Nephron progenitor cell (in vitro differentiated cells): ENCODE measurements at regions not wholly inside any gene's neighbourhood (a gene's known extent, or its start where the extent isn't known, plus 50 kb on each side); places are given as distances from the start of the nearest gene placed in this dataset.

Experiments used
- DNase-seq: peaks from one replicate; pipeline ENCODE4 v3.0.0; 2021
- H3K27ac Mint-ChIP-seq: 2 replicates; pipeline ENCODE4 v1.8.0; 2021; ENCODE audit warnings: mild to moderate bottlenecking, moderate library complexity, mixed read lengths
- H3K27me3 Mint-ChIP-seq: 2 replicates; pipeline ENCODE4 v1.8.0; 2021; ENCODE audit warnings: mild to moderate bottlenecking, low read depth, mixed read lengths; ENCODE audit not compliant: poor library complexity
- H3K36me3 Mint-ChIP-seq: 2 replicates; pipeline ENCODE4 v1.8.0; 2021; ENCODE audit warnings: low read depth, mixed read lengths
- H3K4me1 Mint-ChIP-seq: 2 replicates; pipeline ENCODE4 v1.8.0; 2021; ENCODE audit warnings: mixed read lengths
- H3K4me3 Mint-ChIP-seq: 2 replicates; pipeline ENCODE4 v1.8.0; 2021; ENCODE audit warnings: mild to moderate bottlenecking, moderate library complexity, mixed read lengths
- H3K9me3 Mint-ChIP-seq: 2 replicates; pipeline ENCODE4 v1.8.0; 2021; ENCODE audit warnings: mild to moderate bottlenecking, moderate library complexity, mixed read lengths
- TF ChIP-seq, protein P1 (sequence below): fragments of 200-600 bp; sonication (generic); IDR thresholded peaks from 2 replicates; pipeline ENCODE4 v1.5.0; 2021; ENCODE audit warnings: antibody characterized with exemption

DNA sequence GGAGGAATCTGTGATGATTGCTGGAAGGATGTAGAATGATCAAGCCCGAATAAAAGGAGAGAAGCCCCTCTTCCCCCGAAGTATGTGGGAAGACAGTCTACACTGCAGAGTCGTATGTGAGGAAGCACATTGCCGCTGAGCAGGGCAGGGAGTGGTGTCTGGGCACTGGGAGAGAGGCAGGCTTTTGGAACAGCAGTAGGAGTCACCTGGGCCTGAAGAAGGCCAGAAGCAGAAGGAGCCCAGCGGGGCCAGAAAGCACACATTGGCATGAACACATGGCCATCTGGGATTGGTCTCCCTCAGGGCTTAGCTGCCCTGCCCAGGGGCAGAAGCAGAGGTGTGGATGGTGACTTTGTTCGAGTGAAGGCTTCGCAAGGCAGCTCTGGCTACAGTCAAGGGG lies 162.8 kb downstream of the ERCC6L2 start:
- H3K27me3 Mint-ChIP-seq, result peaks cover 2% of the 10 kb centered on the region
- H3K4me1 Mint-ChIP-seq, result peaks cover 15% of the 10 kb centered on the region

DNA sequence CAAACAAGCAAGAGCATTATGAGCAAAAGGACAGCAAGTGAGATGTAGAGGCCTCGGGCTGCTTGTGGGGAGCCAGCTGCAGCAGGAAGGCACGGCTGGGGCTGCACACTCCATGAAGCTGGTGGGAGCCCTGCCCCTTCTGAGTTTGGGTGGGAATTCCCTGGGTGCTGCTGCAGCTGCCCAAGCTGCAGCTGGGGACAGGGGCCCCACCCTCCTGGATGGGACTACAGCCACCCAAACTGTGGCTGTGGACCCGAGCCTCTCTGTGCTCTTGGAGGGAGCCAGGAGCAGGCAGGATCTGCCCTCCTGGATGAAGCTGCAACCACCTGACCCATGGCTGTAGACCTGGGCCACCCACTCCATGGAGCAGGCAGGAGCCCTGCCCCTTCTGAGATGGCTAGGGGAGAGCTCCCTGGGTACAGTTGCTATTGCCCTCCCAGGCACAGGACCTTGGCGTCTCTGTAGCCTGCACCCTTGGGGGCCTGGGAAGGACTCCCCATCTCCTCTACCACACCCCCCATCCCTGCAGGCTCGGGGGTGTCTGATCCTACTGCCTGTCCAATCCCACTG lies 159.1 kb downstream of the ERCC6L2 start:
- peaks cover 12% of the 10 kb centered on the region for H3K27me3 Mint-ChIP-seq
- H3K9me3 Mint-ChIP-seq, result peaks cover 48% of the 10 kb centered on the region
- no peak overlapping the region for H3K4me3 Mint-ChIP-seq
- no peak for DNase-seq
- H3K27ac Mint-ChIP-seq, result no peak overlapping the region
- TF ChIP-seq, protein P1, sequence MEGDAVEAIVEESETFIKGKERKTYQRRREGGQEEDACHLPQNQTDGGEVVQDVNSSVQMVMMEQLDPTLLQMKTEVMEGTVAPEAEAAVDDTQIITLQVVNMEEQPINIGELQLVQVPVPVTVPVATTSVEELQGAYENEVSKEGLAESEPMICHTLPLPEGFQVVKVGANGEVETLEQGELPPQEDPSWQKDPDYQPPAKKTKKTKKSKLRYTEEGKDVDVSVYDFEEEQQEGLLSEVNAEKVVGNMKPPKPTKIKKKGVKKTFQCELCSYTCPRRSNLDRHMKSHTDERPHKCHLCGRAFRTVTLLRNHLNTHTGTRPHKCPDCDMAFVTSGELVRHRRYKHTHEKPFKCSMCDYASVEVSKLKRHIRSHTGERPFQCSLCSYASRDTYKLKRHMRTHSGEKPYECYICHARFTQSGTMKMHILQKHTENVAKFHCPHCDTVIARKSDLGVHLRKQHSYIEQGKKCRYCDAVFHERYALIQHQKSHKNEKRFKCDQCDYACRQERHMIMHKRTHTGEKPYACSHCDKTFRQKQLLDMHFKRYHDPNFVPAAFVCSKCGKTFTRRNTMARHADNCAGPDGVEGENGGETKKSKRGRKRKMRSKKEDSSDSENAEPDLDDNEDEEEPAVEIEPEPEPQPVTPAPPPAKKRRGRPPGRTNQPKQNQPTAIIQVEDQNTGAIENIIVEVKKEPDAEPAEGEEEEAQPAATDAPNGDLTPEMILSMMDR, result no peak
- H3K36me3 Mint-ChIP-seq, result peaks cover 38% of the 10 kb centered on the region
- peaks cover 16% of the 10 kb centered on the region for H3K4me1 Mint-ChIP-seq

More for the DNA sequence above, 162.8 kb downstream of the ERCC6L2 start:
- TF ChIP-seq, protein P1, result no peak
- Mint-ChIP-seq H3K27ac (no peak overlapping the region), H3K9me3 (peaks cover 51% of the 10 kb centered on the region), H3K36me3 (peaks cover 45% of the 10 kb centered on the region), H3K4me3 (no peak overlapping the region)
- no peak for DNase-seq

DNA sequence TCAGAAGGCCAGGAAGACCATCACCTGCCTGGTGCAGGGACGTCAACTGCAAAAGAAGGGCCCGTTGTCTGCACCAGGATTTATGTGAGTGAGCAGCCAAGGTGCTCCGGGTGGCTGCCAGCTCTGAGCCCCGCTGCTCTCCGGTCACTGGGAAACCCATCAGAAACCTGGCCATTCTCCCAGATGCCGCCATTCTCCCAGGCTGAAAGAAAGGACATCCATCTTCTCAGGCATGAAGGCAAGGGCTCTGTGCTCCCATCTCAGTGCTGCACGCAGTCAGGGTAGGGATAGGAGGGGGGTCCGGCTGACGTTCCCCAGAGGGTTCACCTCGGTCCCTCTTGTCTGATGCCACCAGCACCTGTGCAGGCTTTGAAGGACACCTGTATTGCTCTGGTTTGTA lies 158.4 kb downstream of the ERCC6L2 start:
- DNase-seq, result no peak
- peaks cover 32% of the 10 kb centered on the region for H3K36me3 Mint-ChIP-seq
- TF ChIP-seq, protein P1, result no peak
- peaks cover 16% of the 10 kb centered on the region for H3K4me1 Mint-ChIP-seq
- H3K27ac Mint-ChIP-seq, result no peak overlapping the region
- peaks cover 43% of the 10 kb centered on the region for H3K9me3 Mint-ChIP-seq
- no peak overlapping the region for H3K4me3 Mint-ChIP-seq
- peaks cover 14% of the 10 kb centered on the region for H3K27me3 Mint-ChIP-seq

DNA sequence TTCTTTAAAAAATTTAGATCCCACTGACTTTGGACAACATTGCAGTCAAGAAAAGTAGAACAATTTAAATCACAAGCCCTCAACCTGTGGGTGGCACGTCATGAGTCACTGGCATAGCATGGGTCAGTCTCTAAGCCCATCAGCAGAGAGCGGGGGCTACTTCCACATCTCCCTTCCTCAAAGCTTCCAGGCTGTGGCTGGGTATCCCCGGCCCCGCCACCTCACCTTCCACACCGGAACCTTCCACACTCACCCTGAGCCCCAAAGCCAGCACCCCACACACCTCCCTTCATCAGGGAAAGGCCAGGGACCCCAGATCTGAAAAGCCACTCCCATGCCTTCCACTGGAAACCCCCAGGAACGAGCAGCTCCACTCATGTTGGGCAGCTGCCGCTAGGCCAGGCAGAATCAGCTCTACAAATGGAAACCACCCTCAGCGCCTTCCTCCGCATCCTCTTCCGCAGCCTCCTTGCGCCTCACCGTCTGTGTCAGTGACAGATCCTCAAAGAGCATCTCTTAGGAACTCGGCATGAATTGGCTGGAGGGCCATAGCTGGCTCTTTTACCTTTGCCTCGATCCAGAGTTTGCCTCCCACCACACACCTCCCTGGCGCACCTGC lies 156.5 kb downstream of the ERCC6L2 start:
- TF ChIP-seq, protein P1, result no peak
- H3K9me3 Mint-ChIP-seq, result peaks cover 24% of the 10 kb centered on the region
- peaks cover 14% of the 10 kb centered on the region for H3K36me3 Mint-ChIP-seq
- H3K4me3 Mint-ChIP-seq, result no peak overlapping the region
- peaks cover 28% of the 10 kb centered on the region for H3K4me1 Mint-ChIP-seq
- no peak for DNase-seq
- no peak overlapping the region for H3K27ac Mint-ChIP-seq
- peaks cover 26% of the 10 kb centered on the region for H3K27me3 Mint-ChIP-seq

DNA sequence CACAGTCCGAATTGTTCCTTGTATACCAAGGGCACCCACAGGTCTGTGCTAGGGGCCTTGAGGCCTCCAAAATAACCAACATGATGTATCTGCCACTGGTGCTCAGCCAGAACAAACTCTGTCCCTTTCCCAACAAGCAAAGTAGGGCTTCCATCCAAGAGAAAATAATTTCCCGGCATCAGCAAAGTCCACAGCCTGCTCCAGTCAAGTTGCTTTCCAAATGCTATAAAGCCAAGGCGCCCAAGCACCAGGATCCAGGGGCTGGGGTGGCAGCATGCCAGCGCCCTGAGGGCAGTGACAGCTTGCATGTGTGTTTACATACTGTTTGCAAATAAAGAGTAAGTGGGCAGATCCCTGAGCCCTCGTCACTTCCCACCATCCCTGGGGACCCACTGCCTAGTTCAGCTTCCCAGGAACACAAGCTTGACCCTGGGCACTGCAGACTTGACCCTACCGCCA lies 155.9 kb downstream of the ERCC6L2 start:
- Mint-ChIP-seq H3K27ac (no peak overlapping the region), H3K4me1 (peaks cover 34% of the 10 kb centered on the region), H3K27me3 (peaks cover 30% of the 10 kb centered on the region), H3K4me3 (no peak overlapping the region), H3K9me3 (peaks cover 21% of the 10 kb centered on the region), H3K36me3 (peaks cover 12% of the 10 kb centered on the region)
- no peak for DNase-seq
- TF ChIP-seq, protein P1, result no peak
